ENCODE measurements at regions not wholly inside any gene's neighbourhood (a gene's known extent, or its start where the extent isn't known, plus 50 kb on each side); places are given as distances from the start of the nearest gene placed in this dataset.

DNA sequence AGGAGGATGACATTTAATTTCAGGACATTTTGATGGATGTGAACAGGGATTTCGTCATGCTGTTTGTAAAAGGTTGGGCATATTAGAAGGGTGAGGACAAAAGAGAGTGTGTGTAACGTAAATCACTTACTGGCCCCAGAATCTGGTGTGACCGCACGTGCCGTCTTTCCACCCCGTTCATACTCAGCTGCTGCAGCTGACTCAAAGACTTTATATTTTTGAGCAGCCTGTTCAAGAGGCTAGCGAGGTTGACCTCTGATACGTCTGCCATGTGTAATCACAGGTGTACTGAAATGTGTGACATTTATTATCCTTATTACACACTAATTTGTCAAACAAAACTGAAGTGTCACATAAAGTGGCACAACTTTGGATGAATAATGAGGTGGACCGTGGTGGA is 66.5 kb upstream of the ERRFI1 start:
- TF ChIP-seq, protein P1, sequence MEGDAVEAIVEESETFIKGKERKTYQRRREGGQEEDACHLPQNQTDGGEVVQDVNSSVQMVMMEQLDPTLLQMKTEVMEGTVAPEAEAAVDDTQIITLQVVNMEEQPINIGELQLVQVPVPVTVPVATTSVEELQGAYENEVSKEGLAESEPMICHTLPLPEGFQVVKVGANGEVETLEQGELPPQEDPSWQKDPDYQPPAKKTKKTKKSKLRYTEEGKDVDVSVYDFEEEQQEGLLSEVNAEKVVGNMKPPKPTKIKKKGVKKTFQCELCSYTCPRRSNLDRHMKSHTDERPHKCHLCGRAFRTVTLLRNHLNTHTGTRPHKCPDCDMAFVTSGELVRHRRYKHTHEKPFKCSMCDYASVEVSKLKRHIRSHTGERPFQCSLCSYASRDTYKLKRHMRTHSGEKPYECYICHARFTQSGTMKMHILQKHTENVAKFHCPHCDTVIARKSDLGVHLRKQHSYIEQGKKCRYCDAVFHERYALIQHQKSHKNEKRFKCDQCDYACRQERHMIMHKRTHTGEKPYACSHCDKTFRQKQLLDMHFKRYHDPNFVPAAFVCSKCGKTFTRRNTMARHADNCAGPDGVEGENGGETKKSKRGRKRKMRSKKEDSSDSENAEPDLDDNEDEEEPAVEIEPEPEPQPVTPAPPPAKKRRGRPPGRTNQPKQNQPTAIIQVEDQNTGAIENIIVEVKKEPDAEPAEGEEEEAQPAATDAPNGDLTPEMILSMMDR (IDR thresholded peaks at IDR 0.05) = no peak
- no peak for TF ChIP-seq POLR2A (IDR thresholded peaks at IDR 0.05)
